HL-60/S4 treated with retinoic acid at 250 ng/mL for 4 days and 3 days (cell line): ENCODE measurements at regions not wholly inside any gene's neighbourhood (a gene's known extent, or its start where the extent isn't known, plus 50 kb on each side); places are given as distances from the start of the nearest gene placed in this dataset.

Experiments
- in situ Hi-C: fragments of 300-500 bp; cut with MboI; formaldehyde crosslinking; loops from 2 replicates; pipeline ENCODE4 v1.7.0; 2022; ENCODE audit warnings: low sequenced_read_pairs

DNA sequence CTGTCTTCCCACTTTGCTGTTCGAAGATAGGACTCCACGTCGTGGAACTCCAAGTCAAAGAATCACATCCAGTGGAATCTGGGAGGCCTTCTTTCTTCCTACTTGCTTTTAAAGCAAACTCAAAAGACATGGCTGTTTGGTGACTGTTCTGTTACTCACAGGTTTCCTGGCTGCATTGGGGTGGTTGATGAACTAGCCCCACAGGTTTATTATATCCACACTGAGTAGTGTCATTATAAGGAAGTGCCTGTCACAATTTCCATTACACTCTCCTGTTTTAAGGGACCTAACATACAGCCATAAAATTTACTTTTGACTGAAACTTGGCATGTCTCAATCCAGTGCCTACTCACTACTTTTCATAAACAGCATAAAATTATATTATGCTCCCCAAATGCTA lies 287.3 kb upstream of the SP4 start:
- in situ Hi-C loops: no loop called here

DNA sequence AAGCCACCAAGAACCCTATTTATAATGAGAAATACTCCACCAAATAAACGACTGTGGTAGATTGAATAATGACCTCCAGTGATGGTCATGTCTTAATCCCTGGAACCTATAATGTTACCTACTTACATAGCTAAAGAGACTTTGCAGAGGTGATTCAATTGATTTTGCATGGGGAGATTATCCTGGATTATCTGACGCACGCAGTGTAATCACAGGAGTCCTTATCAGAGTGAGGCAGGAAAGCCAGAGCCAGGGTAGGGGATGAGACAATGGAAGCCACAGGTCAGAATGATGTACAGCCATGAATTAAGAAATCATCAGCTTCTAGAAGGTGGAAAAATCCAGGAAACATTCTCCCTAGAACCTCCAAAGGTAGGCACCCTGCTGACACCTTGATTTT lies 286.4 kb upstream of the SP4 start:
- in situ Hi-C loops: no loop called here

DNA sequence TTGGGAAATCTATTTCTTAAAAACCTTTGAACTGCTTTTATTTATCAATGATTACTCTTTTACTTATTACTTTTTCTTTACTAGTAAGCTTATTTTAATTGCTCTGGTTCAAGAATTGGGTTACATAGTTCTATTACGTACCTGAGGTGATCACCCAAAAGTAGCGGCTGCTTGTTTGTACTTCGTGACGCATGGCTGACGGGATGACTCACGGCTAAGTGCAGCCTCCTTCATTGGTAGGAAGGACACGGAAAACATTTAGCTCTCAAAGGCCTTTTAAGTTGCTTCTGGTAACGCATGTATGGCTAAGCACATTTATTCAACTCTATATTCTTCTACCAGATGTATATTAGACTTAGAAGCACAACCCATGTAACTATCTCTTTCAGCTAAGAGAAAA lies 285.8 kb upstream of the SP4 start:
- in situ Hi-C loops: no loop called here

DNA sequence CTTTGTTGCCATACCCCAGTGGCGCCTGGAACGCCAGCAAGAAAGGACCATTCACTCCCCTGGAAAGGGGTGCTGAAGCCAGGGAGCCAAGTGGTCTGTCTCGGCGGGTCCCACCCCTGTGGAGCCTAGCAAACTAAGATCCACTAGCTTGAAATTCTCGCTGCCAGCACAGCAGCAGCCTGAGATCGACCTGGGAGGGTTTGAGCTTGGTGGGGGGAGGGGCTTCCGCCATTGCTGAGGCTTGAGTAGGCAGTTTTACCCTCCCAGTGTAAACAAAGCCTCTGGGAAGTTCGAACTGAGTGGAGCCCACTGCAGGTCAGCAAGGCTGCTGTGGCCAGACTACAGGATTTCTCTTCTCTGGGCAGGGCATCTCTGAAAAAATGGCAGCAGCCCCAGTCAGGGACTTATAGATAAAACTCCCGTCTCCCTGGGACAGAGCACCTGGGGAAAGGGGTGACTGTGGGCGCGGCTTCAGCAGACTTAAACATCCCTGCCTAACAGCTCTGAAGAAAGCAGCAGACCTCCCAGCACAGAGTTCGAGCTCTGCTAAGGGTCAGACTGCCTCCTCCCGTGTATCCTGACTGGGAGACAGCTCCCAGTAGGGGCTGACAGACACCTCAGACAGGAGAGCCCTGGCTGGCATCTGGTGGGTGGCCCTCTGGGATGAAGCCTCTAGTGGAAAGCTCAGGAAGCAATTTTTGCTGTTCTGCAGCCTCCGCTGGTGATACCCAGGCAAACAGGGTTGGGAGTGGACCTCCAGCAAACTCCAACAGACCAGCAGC lies 281.1 kb upstream of the SP4 start:
- in situ Hi-C loops: no loop called here

DNA sequence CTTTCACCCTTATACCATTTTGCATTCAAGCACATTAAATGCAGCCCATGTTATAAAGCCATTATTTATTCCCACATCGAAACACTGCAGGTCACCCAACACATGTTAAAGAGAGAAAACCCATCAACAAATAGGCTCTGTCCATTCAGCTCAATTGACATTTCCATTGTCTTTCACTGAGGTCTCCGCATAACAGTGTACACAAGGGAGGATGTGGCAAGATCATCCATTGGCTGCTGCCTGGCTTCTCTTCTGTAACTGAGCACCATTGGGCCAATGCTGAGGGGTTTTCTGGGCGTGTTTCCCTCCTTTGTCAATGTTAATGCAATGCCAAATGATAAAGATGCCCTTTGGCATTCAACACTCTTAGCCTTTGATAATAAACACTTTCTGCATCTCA lies 278.1 kb upstream of the SP4 start:
- in situ Hi-C loops: no loop called here

DNA sequence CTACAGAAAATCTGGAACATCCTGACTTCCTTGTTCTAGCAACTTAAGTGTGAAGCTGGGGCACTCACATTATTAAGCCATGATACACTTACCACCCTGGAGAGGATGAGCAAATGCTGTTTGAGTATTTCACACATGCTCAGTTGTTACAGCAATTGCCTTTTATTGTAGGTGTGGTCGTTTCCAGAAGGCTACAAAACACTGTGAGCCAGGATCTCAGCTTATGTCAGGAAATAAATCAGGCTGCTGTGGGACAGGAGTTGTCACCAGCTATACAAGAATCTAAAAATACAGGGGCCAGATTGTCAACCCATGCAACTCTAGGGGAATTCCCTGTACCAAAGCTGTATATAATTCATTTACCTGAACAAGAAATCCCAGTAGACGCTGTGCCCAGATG lies 273.3 kb upstream of the SP4 start:
- in situ Hi-C loops: no loop called here

DNA sequence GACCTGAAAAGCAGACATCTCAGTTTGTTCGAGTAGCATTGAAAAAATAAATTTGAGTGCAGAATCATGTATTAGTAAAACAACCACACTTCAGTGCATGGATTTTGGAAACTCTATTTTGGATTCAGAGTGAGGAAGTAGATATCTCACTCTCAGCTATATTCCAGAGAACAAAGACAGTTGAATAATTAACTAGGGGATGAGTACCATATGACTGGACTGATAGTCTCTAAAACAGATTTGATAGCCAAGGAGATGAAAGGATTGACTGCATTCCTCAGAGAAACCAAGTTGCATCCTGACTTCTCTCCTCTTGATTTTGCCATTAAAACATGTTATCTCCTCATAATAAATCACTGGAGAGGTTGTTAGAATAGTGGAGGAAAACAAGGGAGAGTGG lies 268.4 kb upstream of the SP4 start:
- in situ Hi-C loops: no loop called here

DNA sequence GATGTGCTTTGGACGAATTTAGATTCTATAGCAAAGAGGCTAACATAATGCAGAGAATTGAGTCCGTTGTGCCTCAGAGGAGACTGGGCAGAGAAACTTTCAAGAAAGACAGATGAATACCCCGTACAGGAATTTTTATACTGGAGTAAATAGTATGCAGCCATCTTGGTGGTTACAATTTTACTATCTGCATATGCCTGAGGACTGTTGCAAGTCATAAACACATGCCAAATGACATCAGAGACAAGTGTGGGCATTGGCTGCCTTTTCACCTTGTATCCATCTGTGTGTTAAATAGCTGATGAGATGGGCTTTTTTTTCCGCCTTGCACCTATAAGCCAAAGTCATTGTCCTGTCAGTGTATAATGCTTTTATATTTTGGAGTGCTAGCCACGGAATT lies 267.5 kb upstream of the SP4 start:
- in situ Hi-C loops: no loop called here

DNA sequence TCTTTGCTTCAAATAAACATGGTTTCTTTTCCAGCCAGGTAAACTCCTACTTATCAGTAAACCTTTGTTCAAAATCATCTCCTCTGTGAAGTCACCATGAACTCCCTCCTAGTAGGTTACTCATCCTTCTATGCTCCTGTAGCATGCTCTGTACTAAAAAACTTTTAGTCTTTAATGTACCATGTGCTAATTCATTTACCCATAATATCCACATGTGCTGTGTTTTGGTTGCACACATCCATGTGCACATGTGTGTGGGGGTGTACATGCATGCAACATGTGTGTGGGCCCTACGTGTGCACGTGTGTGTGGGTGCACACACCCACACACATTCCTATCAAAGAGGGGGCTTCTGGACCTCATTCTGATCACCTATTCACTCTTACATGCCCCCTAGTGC lies 259.9 kb upstream of the SP4 start:
- in situ Hi-C loops: no loop called here

DNA sequence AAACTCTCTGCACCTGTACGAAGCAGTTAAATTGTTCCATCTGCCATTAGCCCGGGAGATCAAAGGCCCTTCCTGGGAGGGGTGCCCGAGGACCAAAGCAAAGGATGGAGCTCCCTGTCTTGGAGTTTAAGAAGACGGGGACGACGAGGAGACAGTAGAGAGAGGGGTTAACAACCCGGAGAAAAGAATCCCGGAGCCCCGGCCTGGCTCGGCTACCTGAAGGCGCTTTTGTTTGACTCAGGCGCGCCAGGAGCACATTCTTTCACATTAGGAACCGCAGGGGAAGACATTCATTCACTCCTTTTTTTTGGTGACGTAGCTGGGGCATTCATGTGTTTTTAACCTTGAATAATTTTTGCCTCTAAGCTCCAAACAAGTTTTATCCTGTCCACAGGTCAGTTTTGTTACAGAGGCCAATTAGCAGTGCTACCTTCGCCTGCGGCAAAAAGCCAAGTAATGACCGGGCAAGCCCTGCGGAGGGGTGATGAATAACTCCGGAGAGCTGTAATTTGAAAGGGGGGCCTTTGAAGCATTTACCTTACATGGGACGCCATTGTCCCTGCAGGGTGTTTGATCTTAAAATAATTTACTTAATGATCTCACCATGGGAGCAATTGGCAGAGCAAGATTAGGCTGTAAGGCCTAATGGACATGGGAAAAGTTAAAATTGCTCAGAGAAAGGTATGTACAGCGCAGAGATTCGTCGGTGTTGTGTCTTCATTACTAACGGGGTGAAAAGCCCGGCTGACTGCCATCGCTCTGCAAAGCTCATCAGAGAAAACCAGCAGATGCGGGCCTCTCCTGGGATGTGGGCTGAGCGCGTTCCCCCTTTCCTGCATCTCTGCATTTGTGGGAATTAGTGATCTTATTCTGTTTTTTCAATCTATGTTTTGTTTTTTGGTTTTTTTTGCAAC lies 258.0 kb upstream of the SP4 start:
- in situ Hi-C loops: no loop called here

DNA sequence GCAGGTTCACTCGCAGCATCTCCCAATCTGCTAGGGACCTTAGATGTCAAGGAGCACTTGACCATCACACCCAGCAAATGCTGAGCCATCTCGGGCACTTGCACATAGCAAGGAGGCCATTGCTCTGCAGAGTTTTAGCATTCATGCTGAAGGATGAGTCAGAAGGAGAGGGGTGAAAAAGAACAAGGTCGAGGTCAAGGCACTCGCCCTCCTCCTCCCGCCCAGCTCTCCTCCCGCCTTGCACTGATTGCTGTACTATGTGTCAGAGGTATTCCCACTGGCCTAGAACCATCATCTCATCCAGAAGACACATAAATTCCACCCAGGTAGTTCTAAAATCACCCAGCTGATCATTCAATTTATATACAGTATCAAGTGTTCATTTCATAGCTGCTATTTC lies 255.1 kb upstream of the SP4 start:
- in situ Hi-C loops: no loop called here

DNA sequence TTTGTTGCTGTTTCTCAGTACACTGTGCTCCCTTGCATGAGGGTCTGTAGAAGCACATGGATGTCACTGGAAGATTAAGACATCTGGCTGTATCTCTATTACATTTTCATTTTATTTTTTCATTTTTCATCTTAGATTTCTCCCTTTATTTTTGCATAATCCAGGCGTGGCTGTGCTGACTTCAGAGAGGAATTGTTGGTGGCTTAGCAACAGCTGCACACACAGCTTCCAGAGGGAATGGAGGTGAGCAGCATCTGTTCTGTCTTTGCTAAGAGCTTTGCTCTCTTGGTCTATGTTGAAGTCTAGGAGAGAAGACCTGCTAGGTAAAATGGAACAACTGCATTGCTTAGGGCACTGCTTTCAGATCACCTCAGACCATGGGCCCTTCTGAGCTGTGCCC lies 254.4 kb upstream of the SP4 start:
- in situ Hi-C loops: no loop called here

DNA sequence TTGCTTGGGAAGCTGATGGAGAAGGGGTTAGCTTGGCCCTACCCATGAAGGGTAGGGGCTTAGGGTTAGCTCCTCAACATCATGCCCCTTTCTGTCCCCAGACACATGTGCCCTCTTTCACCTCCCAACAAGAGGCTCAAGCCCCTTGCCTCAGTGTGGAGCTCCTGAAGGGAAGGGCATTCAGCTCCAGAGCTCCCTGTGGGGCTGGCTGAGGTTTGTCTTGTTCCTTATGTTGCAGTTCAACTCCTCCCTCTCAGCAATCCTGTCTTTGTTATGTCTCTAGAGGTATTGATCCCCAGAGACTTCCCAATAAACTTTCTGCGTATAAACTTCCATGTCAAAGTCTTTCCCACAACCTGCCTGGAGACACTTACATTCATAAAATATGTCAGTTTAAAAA lies 252.2 kb upstream of the SP4 start:
- in situ Hi-C loops: no loop called here

DNA sequence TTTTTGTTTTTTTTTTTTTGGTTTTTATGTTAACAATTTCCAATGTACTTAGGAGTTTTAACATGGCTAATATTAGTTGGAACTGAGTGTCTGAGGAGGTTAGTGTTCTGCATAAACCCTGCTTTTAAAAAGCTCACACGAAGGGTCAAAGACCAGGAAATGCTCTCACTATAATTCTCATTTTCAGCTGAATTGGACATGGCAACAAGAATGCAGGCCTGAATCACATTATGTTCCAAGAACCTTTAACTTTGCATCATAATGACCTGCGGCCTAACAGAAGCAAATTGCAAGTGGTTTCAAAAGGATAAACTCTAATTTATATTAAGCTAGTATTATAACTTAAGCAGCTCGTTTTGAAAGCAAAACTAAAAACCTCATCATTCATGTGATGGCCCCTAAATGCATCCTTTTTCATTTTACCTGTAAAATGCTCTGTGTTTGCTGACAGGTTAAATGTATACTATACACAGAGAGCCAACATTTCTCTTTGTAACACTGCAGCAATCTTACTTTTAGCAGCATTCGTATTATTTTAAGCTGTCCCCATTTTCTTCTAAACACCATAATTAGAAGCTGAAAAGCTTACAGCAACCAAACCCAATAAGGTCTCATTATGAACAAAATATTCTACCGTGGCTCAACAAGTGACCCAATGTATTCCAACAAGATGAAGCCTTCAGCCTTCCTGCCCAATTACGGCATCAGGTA lies 242.8 kb upstream of the SP4 start:
- in situ Hi-C loops: no loop called here

DNA sequence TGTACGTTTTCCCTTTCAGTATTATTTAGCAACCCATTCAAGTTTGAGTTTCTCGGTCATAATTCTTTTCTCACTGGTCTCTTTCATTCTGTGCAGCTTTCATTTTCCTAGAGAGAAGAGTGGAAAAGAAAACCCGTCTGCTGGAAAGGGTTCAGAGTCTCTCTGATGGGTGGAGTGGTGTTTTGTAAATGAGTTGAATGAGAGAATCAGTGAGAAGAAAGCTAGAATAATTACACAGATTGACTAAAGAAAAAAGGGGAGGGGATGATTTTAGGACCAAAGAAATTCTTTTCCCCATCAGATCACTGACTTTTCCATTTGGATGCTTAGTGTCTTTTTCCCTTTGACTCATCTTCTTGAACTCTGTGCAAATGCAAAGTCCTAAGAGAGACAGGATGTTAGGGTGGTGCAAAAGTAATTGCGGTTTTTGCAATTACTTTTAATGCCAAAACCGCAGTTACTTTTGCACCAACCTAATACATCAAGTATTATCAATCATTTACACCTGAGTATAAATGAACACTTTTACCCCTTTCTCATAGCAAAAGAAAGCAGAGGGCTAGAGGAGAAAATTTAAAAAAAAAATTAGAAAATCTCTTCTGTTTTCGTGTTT lies 242.1 kb upstream of the SP4 start:
- in situ Hi-C loops: no loop called here

DNA sequence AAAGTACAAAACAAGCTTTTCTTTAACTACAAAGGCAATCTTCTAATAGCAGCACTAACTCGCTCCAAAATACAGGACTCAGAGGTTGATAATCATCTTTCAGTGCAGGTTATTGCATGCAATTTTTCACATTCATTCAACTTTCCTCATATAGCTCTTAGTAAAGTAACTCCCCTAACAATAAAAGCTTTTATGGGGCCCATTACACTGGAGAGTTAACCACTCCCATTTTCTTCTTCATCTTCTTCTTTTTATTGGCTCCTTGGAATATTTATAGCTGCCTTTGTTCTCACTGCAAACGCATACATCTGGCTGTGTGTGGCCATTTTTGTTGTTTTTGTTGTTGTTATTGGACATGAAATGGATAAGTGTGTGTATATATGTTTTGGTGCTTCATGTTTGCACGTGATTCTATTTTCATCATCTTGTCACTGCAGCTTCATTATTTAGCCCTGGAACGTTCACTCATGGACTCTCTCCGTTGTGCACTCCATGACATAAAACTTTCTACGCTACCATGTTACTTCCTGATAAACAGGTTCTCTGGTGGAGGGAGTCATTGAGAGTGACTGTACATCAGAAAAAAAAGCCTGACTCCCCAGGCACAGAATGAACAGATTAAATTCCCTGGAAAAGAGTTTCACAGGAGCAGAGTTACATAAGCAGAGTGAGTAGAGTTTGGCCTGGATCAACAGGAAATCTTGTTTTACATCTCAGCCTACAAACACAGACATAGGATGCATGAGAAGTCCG lies 236.4 kb upstream of the SP4 start:
- in situ Hi-C loops: no loop called here

DNA sequence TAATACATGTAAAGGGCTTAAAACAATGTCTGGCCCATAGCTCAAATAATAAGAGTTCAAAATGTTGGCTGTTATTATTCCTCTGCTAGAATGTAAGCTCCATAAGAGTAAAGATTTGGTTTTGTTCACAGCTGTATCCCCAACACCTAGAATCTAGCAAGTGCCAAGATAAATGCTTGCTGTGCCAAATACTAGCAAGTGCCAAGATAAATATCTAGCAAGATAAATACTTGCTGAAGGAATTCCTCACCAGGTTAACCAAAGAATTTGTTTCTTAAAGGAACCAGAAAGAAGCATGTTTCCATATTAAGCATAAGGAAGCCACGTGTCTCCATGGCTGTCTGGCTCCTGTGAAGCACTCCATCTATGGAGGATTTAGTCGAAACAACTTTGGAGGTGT lies 235.2 kb upstream of the SP4 start:
- in situ Hi-C loops: no loop called here

DNA sequence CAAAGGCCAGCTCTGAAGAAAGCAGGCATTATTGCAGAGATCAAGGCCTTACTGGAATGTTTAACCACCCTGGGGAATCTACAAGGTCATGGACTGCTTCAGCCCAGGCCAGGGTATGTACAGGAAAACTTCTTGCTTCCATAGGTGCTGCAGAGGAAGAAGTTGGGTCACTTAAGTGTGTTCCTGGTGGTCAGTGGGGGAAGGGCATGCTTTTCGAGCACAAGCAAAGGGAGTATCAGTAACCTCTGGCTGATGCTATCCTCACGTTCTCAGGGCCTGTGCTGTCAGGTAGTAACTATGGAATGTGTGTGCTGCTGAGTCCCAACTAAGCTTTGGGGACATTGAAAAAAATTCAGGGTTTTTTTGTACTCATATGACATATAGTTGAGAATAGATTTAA lies 234.0 kb upstream of the SP4 start:
- in situ Hi-C loops: no loop called here

DNA sequence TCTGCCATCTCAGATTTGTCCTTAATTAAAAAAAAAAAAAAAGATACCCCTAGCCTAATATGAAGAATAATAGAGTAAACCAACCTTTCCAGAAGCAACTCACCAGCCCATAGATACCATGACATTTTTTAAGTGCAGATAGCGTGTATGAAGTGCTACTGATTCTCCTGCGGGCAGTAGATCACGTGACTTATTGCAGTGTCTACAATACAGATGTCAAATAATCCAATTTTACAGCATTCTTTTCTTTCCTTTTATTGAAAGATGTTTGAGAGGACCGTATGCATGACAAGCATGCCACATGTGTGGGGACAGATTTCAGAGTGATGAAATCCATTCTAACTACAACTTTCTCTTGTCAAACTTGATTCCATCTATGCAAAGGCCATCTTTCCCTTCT lies 232.9 kb upstream of the SP4 start:
- in situ Hi-C loops: no loop called here

DNA sequence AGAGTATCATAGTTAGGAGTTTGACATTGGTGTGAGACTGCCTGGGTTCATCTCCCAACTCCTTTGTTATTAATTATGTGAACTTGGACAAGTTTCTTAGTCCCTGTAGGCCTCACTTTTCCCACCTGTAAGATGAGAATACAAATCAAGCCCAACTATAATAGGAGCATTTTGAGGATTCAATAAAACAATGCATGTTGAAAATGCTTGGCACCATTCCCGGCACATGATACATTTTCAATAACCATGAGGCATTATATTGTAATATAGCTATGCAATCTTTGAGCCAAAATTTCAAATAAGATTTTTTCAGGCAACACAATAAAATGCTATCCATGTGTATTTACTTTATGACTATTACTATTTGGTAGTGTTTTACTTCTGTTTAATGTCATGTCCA lies 229.0 kb upstream of the SP4 start:
- in situ Hi-C loops: no loop called here

DNA sequence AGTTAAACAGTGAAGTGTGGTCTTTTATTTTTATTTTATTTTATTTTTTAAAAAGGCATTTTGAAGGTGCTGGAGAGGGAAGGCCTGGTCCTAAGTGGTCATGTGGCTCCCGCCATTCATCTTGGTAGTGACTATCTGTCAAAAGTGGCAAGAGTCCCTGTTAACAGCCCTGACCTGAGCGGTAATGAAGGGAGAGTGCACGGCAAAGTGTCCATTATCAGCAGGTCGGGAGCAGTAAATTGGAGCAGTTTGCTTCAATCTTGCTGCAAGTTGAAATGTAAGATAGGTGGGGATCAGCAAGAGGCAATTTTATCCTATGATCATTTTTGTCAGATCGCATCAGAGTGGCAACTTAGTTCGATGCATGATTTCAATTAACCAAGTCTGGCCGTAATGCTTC lies 227.4 kb upstream of the SP4 start:
- in situ Hi-C loops: no loop called here
